ENCODE measurements at regions not wholly inside any gene's neighbourhood (a gene's known extent, or its start where the extent isn't known, plus 50 kb on each side); places are given as distances from the start of the nearest gene placed in this dataset.

- H2BK15ac ChIP-seq (ENCODE audit: low read depth, low read length) = no peak overlapping the region
- no peak overlapping the region for H3K23ac ChIP-seq (ENCODE audit: low read depth, low read length)
- no peak overlapping the region for H2BK20ac ChIP-seq (ENCODE audit: low read depth, low read length)
- H3K18ac ChIP-seq (ENCODE audit: low read depth, low read length) = no peak overlapping the region
- no peak overlapping the region for H3K4me3 ChIP-seq (ENCODE audit: insufficient read depth, low read depth, low read length)
- TF ChIP-seq RAD21 (IDR thresholded peaks at IDR 0.05; ENCODE audit: low read length) (no peak), FOS (IDR thresholded peaks at IDR 0.05; ENCODE audit: low read depth, low read length) (no peak), CHD1 (IDR thresholded peaks at IDR 0.05; ENCODE audit: low read depth, low read length) (no peak), CTCF (conservative IDR thresholded peaks at IDR 0.05; ENCODE audit: low read depth, low read length) (no peak), MAFK (IDR thresholded peaks at IDR 0.05; ENCODE audit: low read depth, low read length) (no peak), RFX5 (IDR thresholded peaks at IDR 0.05; ENCODE audit: low read depth, low read length) (no peak), CEBPB (IDR thresholded peaks at IDR 0.05; ENCODE audit: low read depth, low read length) (no peak), MXI1 (IDR thresholded peaks at IDR 0.05; ENCODE audit: borderline replicate concordance, low read depth, low read length) (no peak), SMC3 (IDR thresholded peaks at IDR 0.05; ENCODE audit: low read depth, low read length) (no peak), NFE2L2 (IDR thresholded peaks at IDR 0.05; ENCODE audit: low read depth, low read length) (no peak), USF2 (IDR thresholded peaks at IDR 0.05; ENCODE audit: low read depth, low read length) (no peak), BHLHE40 (IDR thresholded peaks at IDR 0.05; ENCODE audit: low read depth, low read length) (no peak), RCOR1 (IDR thresholded peaks at IDR 0.05; ENCODE audit: insufficient replicate concordance, low read length) (no peak), ELK1 (IDR thresholded peaks at IDR 0.05; ENCODE audit: borderline replicate concordance, low read depth, low read length) (no peak), MAZ (IDR thresholded peaks at IDR 0.05; ENCODE audit: borderline replicate concordance, low read depth, low read length) (no peak)
- H3K4ac ChIP-seq (ENCODE audit: low read depth, low read length) = no peak overlapping the region
- H3K56ac ChIP-seq (ENCODE audit: extremely low read depth, insufficient read depth, low read length) = no peak overlapping the region
- in situ Hi-C loops (cut with MboI; ENCODE audit: low sequenced_read_pairs) = loop anchor here (25.0 kb wide), 1 partner anchor 161 kb away; no protein-coding TSS in a partner anchor
- no peak for DNase-seq
- H3K27ac ChIP-seq (ENCODE audit: insufficient read depth, low read length) = no peak overlapping the region
- POLR2A ChIA-PET (ENCODE audit: unreplicated experiment) = no interaction called here
- H4K20me1 ChIP-seq (ENCODE audit: insufficient read depth, low read length) = no peaks in the 10 kb centered on the region
- dilution Hi-C loops (cut with HindIII; ENCODE audit: low sequenced_read_pairs, unreplicated experiment) = no loop called here
- H3K9me1 ChIP-seq (ENCODE audit: insufficient read depth, low read length) = no peaks in the 10 kb centered on the region
- CTCF ChIA-PET = no interaction called here
- BruUV-seq (replicated peaks) = no TSS peak
- no peak overlapping the region for H2BK120ac ChIP-seq (ENCODE audit: low read depth, low read length)
- H3K36me3 ChIP-seq (ENCODE audit: control insufficient read depth, insufficient read depth, low read length) = no peaks in the 10 kb centered on the region
- no peak for ATAC-seq (ENCODE audit: low read depth)
- H2AK9ac ChIP-seq (replicated peaks; ENCODE audit: low read depth, low read length, poor library complexity) = no peak overlapping the region
- no peak overlapping the region for H4K91ac ChIP-seq (ENCODE audit: insufficient read depth, low read depth, low read length)
- H3K9ac ChIP-seq (ENCODE audit: low read depth, low read length) = no peak overlapping the region
- intact Hi-C loops (cut with micrococcal nuclease) = no loop called here
- H3K4me2 ChIP-seq (ENCODE audit: low read depth, low read length) = no peak overlapping the region
- no peak overlapping the region for H2AK5ac ChIP-seq (ENCODE audit: low read depth, low read length)
- no peak overlapping the region for H2AFZ ChIP-seq (replicated peaks; ENCODE audit: low read length, poor library complexity)
- peaks cover 78% of the 10 kb centered on the region for H3K9me3 ChIP-seq (ENCODE audit: control insufficient read depth, insufficient read depth, low read length)
- H3K4me1 ChIP-seq (ENCODE audit: control insufficient read depth, insufficient read depth, low read length) = no peaks in the 10 kb centered on the region
- H3K79me1 ChIP-seq (ENCODE audit: low read depth in 1 of 2, low read length in 2 of 2) = no peaks in the 10 kb centered on the region
- H4K5ac ChIP-seq (ENCODE audit: low read depth, low read length) = no peak overlapping the region
- WGBS, 2 experiments (ENCODE audit: extremely low coverage in 2 of 2, insufficient read length in 1 of 2) = 71% methylated on average over 21 of the region's 28 CpGs; no CpG with 5 or more reads in 1 of the 2 experiments
- H3K27me3 ChIP-seq (ENCODE audit: control insufficient read depth, insufficient read depth, low read length) = no peaks in the 10 kb centered on the region
- H4K8ac ChIP-seq (ENCODE audit: low read depth in 2 of 2, low read length in 2 of 2) = no peak overlapping the region
- H2BK5ac ChIP-seq (ENCODE audit: low read depth, low read length, poor library complexity, severe bottlenecking) = no peak overlapping the region
- H3K14ac ChIP-seq (replicated peaks; ENCODE audit: low read depth, low read length) = no peak overlapping the region
Observed at GRCh38 chr7:57651006-57651405, 201.0 kb downstream of the ZNF716 start.

All from IMR-90 (cell line).